HCT116 (cell line): ENCODE measurements at regions not wholly inside any gene's neighbourhood (a gene's known extent, or its start where the extent isn't known, plus 50 kb on each side); places are given as distances from the start of the nearest gene placed in this dataset.

Experiments
- CEBPB ChIP-seq: IDR thresholded peaks from 2 replicates; pipeline ENCODE4 v1.6.1; 2012; ENCODE audit warnings: low read depth
- CTCF ChIP-seq, 3 experiments: fragments of 200-600 bp in 1 of 3; sonication (generic) in 1 of 3; IDR thresholded peaks in 2 of 3; conservative IDR thresholded peaks in 1 of 3; 2 replicates each; pipeline ENCODE4 v1.5.1; 2012 to 2017; ENCODE audit warnings: low read depth in 2 of 3, low read length in 2 of 3, antibody characterized with exemption in 1 of 3, borderline replicate concordance in 1 of 3, control low read depth in 1 of 3, mild to moderate bottlenecking in 1 of 3, mixed read lengths in 1 of 3, mixed run types in 1 of 3, moderate library complexity in 1 of 3; ENCODE audit not compliant: insufficient read depth in 1 of 3
- EZH2 ChIP-seq: fragments of 200-600 bp; sonication (generic); IDR thresholded peaks from 2 replicates; pipeline ENCODE4 v1.6.1; 2017; ENCODE audit warnings: antibody characterized with exemption, mixed run types
- MAX ChIP-seq: IDR thresholded peaks from 2 replicates; pipeline ENCODE4 v1.6.1; 2012
- RAD21 ChIP-seq: IDR thresholded peaks from 2 replicates; pipeline ENCODE4 v1.6.1; 2012; ENCODE audit warnings: low read depth, mild to moderate bottlenecking
- YY1 ChIP-seq: IDR thresholded peaks from 2 replicates; pipeline ENCODE4 v1.6.1; 2011; ENCODE audit warnings: low read length, low read depth, moderate library complexity, mild to moderate bottlenecking; ENCODE audit not compliant: insufficient replicate concordance; ENCODE audit errors: extremely low read depth

GRCh38 chr22:22401381-22401780 lies 107.2 kb downstream of the ZNF280B start:
- TF ChIP-seq MAX (no peak), CTCF (IDR thresholded peaks at IDR 0.05 in 2 of 3, conservative IDR thresholded peaks at IDR 0.05 in 1 of 3; ENCODE audit: borderline replicate concordance in 1 of 3, insufficient read depth in 1 of 3, low read depth in 2 of 3, low read length in 2 of 3) (no peak), EZH2 (no peak), RAD21 (no peak), YY1 (no peak), CEBPB (no peak)
